CD14-positive monocyte (primary cell): ENCODE measurements at regions not wholly inside any gene's neighbourhood (a gene's known extent, or its start where the extent isn't known, plus 50 kb on each side); places are given as distances from the start of the nearest gene placed in this dataset.
A peak's percentile ranks its signal among the peaks of the same experiment; 100 is the strongest.

Experiments used
- DNase-seq, 3 donors: peaks; one replicate each; pipeline ENCODE4 v3.0.0-alpha.2; 2011 to 2022
- H2AFZ ChIP-seq: 2 replicates; pipeline ENCODE4 v1.6.0; 2012; ENCODE audit warnings: mild to moderate bottlenecking, low read depth, low read length, inconsistent platforms; ENCODE audit not compliant: insufficient read depth, poor library complexity, severe bottlenecking
- H3K27ac ChIP-seq, 2 donors: 1 replicate in 1 of 2; 2 replicates in 1 of 2; pipeline ENCODE4 v1.5.1; 2012 to 2013; ENCODE audit warnings: low read length in 2 of 2, control low read depth in 1 of 2, inconsistent platforms in 1 of 2, low read depth in 1 of 2, mild to moderate bottlenecking in 1 of 2
- H3K27me3 ChIP-seq, 2 donors: one replicate each; pipeline versions ENCODE4 v1.6.0 to v1.6.1; 2011 to 2013; ENCODE audit warnings: low read length in 2 of 2; ENCODE audit not compliant: control insufficient read depth in 2 of 2, insufficient read depth in 2 of 2
- H3K36me3 ChIP-seq, 2 donors: replicated peaks in 1 of 2; 1 replicate in 1 of 2; 2 replicates in 1 of 2; pipeline versions ENCODE4 v1.5.1 to v1.6.1; 2012 to 2013; ENCODE audit warnings: low read length in 2 of 2, control low read depth in 1 of 2, inconsistent platforms in 1 of 2, mild to moderate bottlenecking in 1 of 2; ENCODE audit not compliant: insufficient read depth in 2 of 2, control insufficient read depth in 1 of 2
- H3K4me1 ChIP-seq, 2 donors: 1 replicate in 1 of 2; 2 replicates in 1 of 2; pipeline versions ENCODE4 v1.5.1 to v1.6.1; 2012 to 2013; ENCODE audit warnings: low read length in 2 of 2, control low read depth in 1 of 2, inconsistent platforms in 1 of 2, mild to moderate bottlenecking in 1 of 2, moderate library complexity in 1 of 2; ENCODE audit not compliant: insufficient read depth in 2 of 2, control insufficient read depth in 1 of 2
- H3K4me2 ChIP-seq: replicated peaks from 2 replicates; pipeline ENCODE3; 2012; ENCODE audit warnings: low read length, moderate library complexity, mild to moderate bottlenecking; ENCODE audit not compliant: poor library complexity, severe bottlenecking; ENCODE audit errors: extremely low read depth
- H3K4me3 ChIP-seq, 3 experiments: fragments of 200-600 bp in 1 of 3; sonication (generic) in 1 of 3; replicated peaks in 1 of 3; 1 replicate in 2 of 3; 2 replicates in 1 of 3; pipeline ENCODE4 v1.5.1; 2011 to 2013; ENCODE audit warnings: low read length in 3 of 3, mild to moderate bottlenecking in 3 of 3, control low read depth in 2 of 3, low read depth in 2 of 3, inconsistent platforms in 1 of 3, moderate library complexity in 1 of 3
- H3K79me2 ChIP-seq: 2 replicates; pipeline ENCODE4 v1.6.0; 2012; ENCODE audit warnings: mild to moderate bottlenecking, control low read depth, inconsistent platforms, low read length, moderate library complexity; ENCODE audit not compliant: insufficient read depth
- H3K9ac ChIP-seq: 2 replicates; pipeline ENCODE4 v1.6.0; 2017; ENCODE audit warnings: low read length, mild to moderate bottlenecking; ENCODE audit not compliant: insufficient read depth, poor library complexity, severe bottlenecking
- H3K9me3 ChIP-seq, 2 donors: replicated peaks in 1 of 2; 1 replicate in 1 of 2; 2 replicates in 1 of 2; pipeline versions ENCODE4 v1.5.1 to v1.6.1; 2012 to 2013; ENCODE audit warnings: low read length in 2 of 2, control low read depth in 1 of 2; ENCODE audit not compliant: control insufficient read depth in 1 of 2, insufficient read depth in 1 of 2
- H4K20me1 ChIP-seq: 2 replicates; pipeline ENCODE4 v1.6.0; 2012; ENCODE audit warnings: mild to moderate bottlenecking, low read length, control low read depth, moderate library complexity; ENCODE audit not compliant: insufficient read depth
- H3K27ac Mint-ChIP-seq, 7 donors: one replicate each; pipeline ENCODE4 v1.8.0; 2020; ENCODE audit warnings: mild to moderate bottlenecking in 7 of 7, mixed read lengths in 7 of 7, moderate library complexity in 6 of 7, inconsistent platforms in 2 of 7
- H3K27me3 Mint-ChIP-seq, 3 donors: one replicate each; pipeline ENCODE4 v1.8.0; 2021 to 2022; ENCODE audit warnings: low read depth in 3 of 3, mild to moderate bottlenecking in 3 of 3, mixed read lengths in 3 of 3, moderate library complexity in 3 of 3, inconsistent platforms in 1 of 3
- H3K36me3 Mint-ChIP-seq, 2 donors: one replicate each; pipeline ENCODE4 v1.8.0; 2020; ENCODE audit warnings: mixed read lengths in 2 of 2, inconsistent platforms in 1 of 2, mild to moderate bottlenecking in 1 of 2
- H3K4me1 Mint-ChIP-seq: one replicate; pipeline ENCODE4 v1.8.0; 2020; ENCODE audit warnings: mild to moderate bottlenecking, mixed read lengths
- H3K4me3 Mint-ChIP-seq, 2 donors: one replicate each; pipeline ENCODE4 v1.8.0; 2020; ENCODE audit warnings: mild to moderate bottlenecking in 2 of 2, mixed read lengths in 2 of 2, moderate library complexity in 1 of 2
- H3K9me3 Mint-ChIP-seq, 7 donors: one replicate each; pipeline ENCODE4 v1.8.0; 2020 to 2022; ENCODE audit warnings: mixed read lengths in 7 of 7, mild to moderate bottlenecking in 6 of 7, moderate library complexity in 6 of 7, inconsistent platforms in 2 of 7
- CTCF ChIP-seq: fragments of 200-600 bp; IDR thresholded peaks from one replicate; pipeline ENCODE4 v1.8.0; 2022; ENCODE audit warnings: antibody characterized with exemption, mild to moderate bottlenecking
- WGBS: methylation state at CpG from one replicate; pipeline ENCODE4 v1.1.5; 2013; ENCODE audit warnings: missing lambda C conversion rate; ENCODE audit not compliant: insufficient coverage; 5-methylcytosine and 5-hydroxymethylcytosine counted together
- intact Hi-C, 2 donors: fragments of 100-400 bp; cut with micrococcal nuclease; formaldehyde crosslinking; loops; one replicate each; pipeline versions ENCODE4 v1.15.0 to v1.15.1; 2023

DNA sequence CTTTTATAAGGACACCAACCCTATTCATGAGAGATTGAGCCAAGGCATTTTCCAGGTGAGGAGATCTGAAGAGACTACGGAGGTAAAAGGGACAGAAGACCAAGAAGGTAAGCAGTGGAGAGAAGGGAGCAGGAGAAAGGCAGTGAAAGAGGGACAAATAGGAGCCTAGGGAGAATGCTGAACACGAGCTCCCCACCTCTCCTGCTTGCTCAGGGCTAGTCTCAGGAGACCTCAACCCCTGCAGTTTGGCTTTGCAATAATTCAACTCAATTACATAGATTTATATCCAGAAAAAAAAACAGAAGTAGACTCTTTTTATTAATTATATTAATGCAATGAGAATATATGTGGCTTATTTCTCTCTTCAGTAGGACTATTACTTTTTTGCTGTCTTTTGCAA lies 91.0 kb upstream of the DDX18 start:
- WGBS: no CpG with 5 or more reads among the region's 2 CpGs
- Mint-ChIP-seq H3K4me3 (no peak overlapping the region), H3K36me3 (no peaks in the 10 kb centered on the region), H3K9me3 (peaks cover 0 to 8% (median 0%) of the 10 kb centered on the region in 7 donors), H3K27ac (peak overlapping the region in 1 of 7 donors; percentile 72), H3K27me3 (peaks cover 0 to 2% (median 1%) of the 10 kb centered on the region in 3 donors), H3K4me1 (no peaks in the 10 kb centered on the region)
- H4K20me1 ChIP-seq: no peaks in the 10 kb centered on the region
- H2AFZ ChIP-seq: no peak overlapping the region
- H3K9ac ChIP-seq: no peak overlapping the region
- no peaks in the 10 kb centered on the region for H3K36me3 ChIP-seq
- H3K27me3 ChIP-seq: no peaks in the 10 kb centered on the region
- intact Hi-C loops: no loop called here
- no peak overlapping the region for H3K4me2 ChIP-seq
- no peak overlapping the region for H3K27ac ChIP-seq
- no peaks in the 10 kb centered on the region for H3K79me2 ChIP-seq
- DNase-seq: no peak
- TF ChIP-seq CTCF: no peak
- H3K4me1 ChIP-seq: no peaks in the 10 kb centered on the region
- no peak overlapping the region for H3K4me3 ChIP-seq
- no peaks in the 10 kb centered on the region for H3K9me3 ChIP-seq

DNA sequence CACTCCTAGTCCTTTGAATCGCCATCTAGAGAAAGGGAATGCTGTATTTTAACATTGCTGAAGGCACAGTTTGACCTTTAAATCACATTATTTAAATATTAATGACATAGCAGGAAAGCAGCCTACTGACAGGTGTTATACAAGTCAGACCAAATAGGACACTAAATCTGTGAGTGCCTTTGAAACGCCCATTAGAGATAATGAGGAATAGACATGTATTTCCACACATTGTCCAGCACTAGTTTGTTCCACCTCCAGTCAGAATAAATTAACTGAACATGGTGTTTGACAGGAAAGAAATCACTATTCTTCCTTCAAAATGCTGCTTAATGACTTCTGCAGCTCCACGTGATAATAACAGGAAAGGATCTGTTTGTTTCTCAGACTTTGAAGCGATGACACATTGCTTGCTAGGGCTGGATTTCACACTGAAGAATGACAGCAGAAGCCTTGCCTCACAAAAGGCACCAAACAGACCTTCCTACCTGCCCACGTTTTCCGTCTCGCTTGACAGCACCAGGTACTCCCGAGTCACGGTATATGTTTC lies 90.5 kb upstream of the DDX18 start:
- H3K79me2 ChIP-seq: no peaks in the 10 kb centered on the region
- no peak overlapping the region for H3K4me3 Mint-ChIP-seq
- peaks cover 0 to 2% (median 1%) of the 10 kb centered on the region in 3 donors for H3K27me3 Mint-ChIP-seq
- H3K4me3 ChIP-seq: no peak overlapping the region
- no peaks in the 10 kb centered on the region for H3K36me3 Mint-ChIP-seq
- H3K4me1 ChIP-seq: no peaks in the 10 kb centered on the region
- no peak overlapping the region for H3K27ac ChIP-seq
- no peak for DNase-seq
- 92% methylated on average over 2 of the region's 9 CpGs for WGBS
- H4K20me1 ChIP-seq: no peaks in the 10 kb centered on the region
- no peak overlapping the region for H3K4me2 ChIP-seq
- H3K9me3 Mint-ChIP-seq: peaks cover 0 to 8% (median 0%) of the 10 kb centered on the region in 7 donors
- no peak overlapping the region for H3K9ac ChIP-seq
- H3K9me3 ChIP-seq: no peaks in the 10 kb centered on the region
- intact Hi-C loops: no loop called here
- H2AFZ ChIP-seq: no peak overlapping the region
- H3K4me1 Mint-ChIP-seq: no peaks in the 10 kb centered on the region
- H3K27ac Mint-ChIP-seq: no peak overlapping the region
- TF ChIP-seq CTCF: no peak
- H3K27me3 ChIP-seq: no peaks in the 10 kb centered on the region
- H3K36me3 ChIP-seq: no peaks in the 10 kb centered on the region
